ENCODE measurements at regions not wholly inside any gene's neighbourhood (a gene's known extent, or its start where the extent isn't known, plus 50 kb on each side); places are given as distances from the start of the nearest gene placed in this dataset.

GRCh38 chr2:156647377-156648010 is 211.3 kb downstream of the GPD2 start:
- Histone ChIP-seq H3K36me3 (replicated peaks; ENCODE audit: low read depth, low read length) (no peaks in the 10 kb centered on the region), H3K4me3 (ENCODE audit: low read length) (no peak overlapping the region), H4K20me1 (ENCODE audit: insufficient read depth, low read length) (no peaks in the 10 kb centered on the region), H2AFZ (ENCODE audit: low read depth, low read length) (no peak overlapping the region), H3K4me1 (ENCODE audit: low read length) (peaks cover 7% of the 10 kb centered on the region), H3K4me2 (ENCODE audit: low read length) (no peak overlapping the region), H3K9me3 (ENCODE audit: insufficient read depth, low read length) (no peaks in the 10 kb centered on the region), H3K27me3 (ENCODE audit: low read depth, low read length) (no peaks in the 10 kb centered on the region), H3K27ac (ENCODE audit: low read length) (no peak overlapping the region), H3K9ac (ENCODE audit: low read length) (no peak overlapping the region), H3K79me2 (ENCODE audit: low read length) (no peaks in the 10 kb centered on the region)
- TF ChIP-seq EZH2phosphoT487 (IDR thresholded peaks at IDR 0.05; ENCODE audit: low read depth), result no peak
- TF ChIP-seq, protein P1, sequence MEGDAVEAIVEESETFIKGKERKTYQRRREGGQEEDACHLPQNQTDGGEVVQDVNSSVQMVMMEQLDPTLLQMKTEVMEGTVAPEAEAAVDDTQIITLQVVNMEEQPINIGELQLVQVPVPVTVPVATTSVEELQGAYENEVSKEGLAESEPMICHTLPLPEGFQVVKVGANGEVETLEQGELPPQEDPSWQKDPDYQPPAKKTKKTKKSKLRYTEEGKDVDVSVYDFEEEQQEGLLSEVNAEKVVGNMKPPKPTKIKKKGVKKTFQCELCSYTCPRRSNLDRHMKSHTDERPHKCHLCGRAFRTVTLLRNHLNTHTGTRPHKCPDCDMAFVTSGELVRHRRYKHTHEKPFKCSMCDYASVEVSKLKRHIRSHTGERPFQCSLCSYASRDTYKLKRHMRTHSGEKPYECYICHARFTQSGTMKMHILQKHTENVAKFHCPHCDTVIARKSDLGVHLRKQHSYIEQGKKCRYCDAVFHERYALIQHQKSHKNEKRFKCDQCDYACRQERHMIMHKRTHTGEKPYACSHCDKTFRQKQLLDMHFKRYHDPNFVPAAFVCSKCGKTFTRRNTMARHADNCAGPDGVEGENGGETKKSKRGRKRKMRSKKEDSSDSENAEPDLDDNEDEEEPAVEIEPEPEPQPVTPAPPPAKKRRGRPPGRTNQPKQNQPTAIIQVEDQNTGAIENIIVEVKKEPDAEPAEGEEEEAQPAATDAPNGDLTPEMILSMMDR (IDR thresholded peaks at IDR 0.05; ENCODE audit: low read depth, low read length), result no peak

DNA sequence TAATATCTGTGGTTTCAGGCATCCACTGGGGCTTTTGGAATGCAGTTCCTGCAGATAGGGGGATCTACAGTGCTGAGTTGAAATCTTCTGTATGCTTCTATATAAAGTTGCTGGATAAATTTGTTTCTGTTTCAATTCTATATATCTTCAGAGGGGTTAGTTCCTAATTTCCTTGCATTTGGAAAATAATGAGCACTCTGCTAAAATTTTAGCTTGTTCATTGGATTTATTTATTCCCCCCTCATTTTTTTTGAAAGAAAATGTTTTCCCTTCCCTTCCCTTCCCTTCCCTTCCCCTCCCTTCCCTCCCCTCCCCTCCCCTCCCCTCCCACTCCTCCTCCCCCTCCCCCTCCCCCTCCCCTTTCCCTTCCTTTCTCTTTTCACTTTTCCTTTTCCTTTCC is 212.3 kb downstream of the GPD2 start:
- H3K4me1 ChIP-seq (ENCODE audit: low read length), result peaks cover 7% of the 10 kb centered on the region
- no peaks in the 10 kb centered on the region for H3K79me2 ChIP-seq (ENCODE audit: low read length)
- no peak overlapping the region for H3K9ac ChIP-seq (ENCODE audit: low read length)
- no peaks in the 10 kb centered on the region for H3K27me3 ChIP-seq (ENCODE audit: low read depth, low read length)
- H3K27ac ChIP-seq (ENCODE audit: low read length), result no peak overlapping the region
- no peaks in the 10 kb centered on the region for H3K36me3 ChIP-seq (replicated peaks; ENCODE audit: low read depth, low read length)
- no peak overlapping the region for H3K4me2 ChIP-seq (ENCODE audit: low read length)
- no peaks in the 10 kb centered on the region for H3K9me3 ChIP-seq (ENCODE audit: insufficient read depth, low read length)
- TF ChIP-seq EZH2phosphoT487 (IDR thresholded peaks at IDR 0.05; ENCODE audit: low read depth), result no peak
- TF ChIP-seq, protein P1 (IDR thresholded peaks at IDR 0.05; ENCODE audit: low read depth, low read length), result no peak
- H3K4me3 ChIP-seq (ENCODE audit: low read length), result no peak overlapping the region
- H2AFZ ChIP-seq (ENCODE audit: low read depth, low read length), result no peak overlapping the region
- H4K20me1 ChIP-seq (ENCODE audit: insufficient read depth, low read length), result no peaks in the 10 kb centered on the region

GRCh38 chr2:156649596-156649995 is 213.4 kb downstream of the GPD2 start:
- Histone ChIP-seq H3K79me2 (ENCODE audit: low read length) (no peaks in the 10 kb centered on the region), H3K9ac (ENCODE audit: low read length) (no peak overlapping the region), H3K4me1 (ENCODE audit: low read length) (peaks cover 7% of the 10 kb centered on the region), H3K4me3 (ENCODE audit: low read length) (no peak overlapping the region), H3K4me2 (ENCODE audit: low read length) (no peak overlapping the region), H3K9me3 (ENCODE audit: insufficient read depth, low read length) (no peaks in the 10 kb centered on the region), H3K27ac (ENCODE audit: low read length) (no peak overlapping the region), H4K20me1 (ENCODE audit: insufficient read depth, low read length) (no peaks in the 10 kb centered on the region), H2AFZ (ENCODE audit: low read depth, low read length) (no peak overlapping the region), H3K27me3 (ENCODE audit: low read depth, low read length) (no peaks in the 10 kb centered on the region), H3K36me3 (replicated peaks; ENCODE audit: low read depth, low read length) (no peaks in the 10 kb centered on the region)
- TF ChIP-seq, protein P1 (IDR thresholded peaks at IDR 0.05; ENCODE audit: low read depth, low read length), result no peak
- no peak for TF ChIP-seq EZH2phosphoT487 (IDR thresholded peaks at IDR 0.05; ENCODE audit: low read depth)

GRCh38 chr2:156652691-156653090 is 216.5 kb downstream of the GPD2 start:
- H3K27me3 ChIP-seq (ENCODE audit: low read depth, low read length), result no peaks in the 10 kb centered on the region
- H3K36me3 ChIP-seq (replicated peaks; ENCODE audit: low read depth, low read length), result no peaks in the 10 kb centered on the region
- no peaks in the 10 kb centered on the region for H3K9me3 ChIP-seq (ENCODE audit: insufficient read depth, low read length)
- no peak overlapping the region for H2AFZ ChIP-seq (ENCODE audit: low read depth, low read length)
- no peaks in the 10 kb centered on the region for H3K79me2 ChIP-seq (ENCODE audit: low read length)
- H3K4me1 ChIP-seq (ENCODE audit: low read length), result peaks cover 7% of the 10 kb centered on the region
- no peak overlapping the region for H3K4me3 ChIP-seq (ENCODE audit: low read length)
- no peak overlapping the region for H3K27ac ChIP-seq (ENCODE audit: low read length)
- H3K9ac ChIP-seq (ENCODE audit: low read length), result no peak overlapping the region
- H4K20me1 ChIP-seq (ENCODE audit: insufficient read depth, low read length), result no peaks in the 10 kb centered on the region
- TF ChIP-seq, protein P1 (IDR thresholded peaks at IDR 0.05; ENCODE audit: low read depth, low read length), result no peak
- no peak for TF ChIP-seq EZH2phosphoT487 (IDR thresholded peaks at IDR 0.05; ENCODE audit: low read depth)
- H3K4me2 ChIP-seq (ENCODE audit: low read length), result no peak overlapping the region
